GM12874 (cell line): ENCODE measurements at regions not wholly inside any gene's neighbourhood (a gene's known extent, or its start where the extent isn't known, plus 50 kb on each side); places are given as distances from the start of the nearest gene placed in this dataset.

Experiments used
- CTCF ChIP-seq: IDR thresholded peaks from 2 replicates; pipeline ENCODE4 v1.5.1; 2011; ENCODE audit warnings: low read depth, mild to moderate bottlenecking, control low read depth, low read length, moderate library complexity; ENCODE audit not compliant: insufficient read depth

- TF ChIP-seq CTCF: no peak
Measured at GRCh38 chr6:163842467-163842866, 427.9 kb downstream of the QKI start.

DNA sequence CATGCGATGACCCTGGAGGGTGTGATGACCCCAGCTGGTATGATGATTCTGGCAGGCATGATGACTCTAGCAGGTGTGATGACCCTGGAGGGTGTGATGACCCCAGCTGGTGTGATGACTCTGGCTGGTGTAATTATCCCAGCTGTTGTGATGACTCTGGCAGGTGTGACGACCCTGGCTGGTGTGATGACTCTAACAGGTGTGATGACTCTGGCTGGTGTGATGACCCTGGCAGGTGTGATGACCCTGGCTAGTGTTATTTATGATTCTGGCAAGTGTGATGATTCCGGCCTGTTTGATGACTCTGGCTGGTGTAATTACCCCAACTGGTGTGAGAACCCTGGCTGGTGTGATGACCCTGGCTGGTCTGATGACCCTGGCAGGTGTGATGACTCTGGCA, 427.2 kb downstream of the QKI start:
- TF ChIP-seq CTCF: no peak

DNA sequence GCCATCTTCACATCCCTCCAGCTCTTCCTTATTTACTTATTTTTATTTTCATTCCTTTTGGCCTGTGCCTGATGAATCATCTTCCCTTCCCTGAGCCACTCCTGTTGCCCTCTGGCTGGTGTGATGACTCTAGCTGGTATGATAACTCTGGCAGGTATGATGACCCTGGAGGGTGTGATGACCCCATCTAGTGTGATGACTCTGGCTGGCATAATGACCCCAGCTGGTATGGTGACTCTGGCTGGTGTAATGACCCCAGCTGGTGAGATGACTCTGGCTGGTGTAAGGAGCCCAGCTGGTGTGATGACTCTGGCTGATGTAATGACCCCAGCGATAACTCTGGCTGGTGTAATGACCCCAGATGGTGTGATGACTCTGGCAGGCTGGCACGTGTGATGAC, 426.8 kb downstream of the QKI start:
- no peak for TF ChIP-seq CTCF

DNA sequence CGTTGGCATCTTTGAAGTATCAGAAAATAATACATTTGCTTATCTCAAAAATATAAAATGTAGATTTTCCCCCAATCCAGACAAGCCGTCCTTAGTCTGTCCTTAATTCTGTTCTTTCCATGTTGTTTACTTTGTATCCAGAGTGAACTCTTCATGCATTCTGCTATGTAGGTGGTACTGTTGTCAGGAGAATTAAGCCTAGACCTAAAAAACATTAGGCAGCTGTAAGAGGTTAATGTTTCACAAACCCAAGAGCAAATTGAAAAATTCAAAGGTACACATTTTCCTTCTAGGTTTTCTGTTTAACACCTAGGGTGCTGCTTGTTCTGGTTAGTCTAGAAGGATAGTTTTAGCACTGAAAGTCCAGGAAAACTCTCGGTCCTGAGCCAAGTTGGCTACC, 426.4 kb downstream of the QKI start:
- TF ChIP-seq CTCF: no peak

GRCh38 chr6:163839296-163839695, 424.8 kb downstream of the QKI start:
- no peak for TF ChIP-seq CTCF

GRCh38 chr6:163837691-163838431, 423.3 kb downstream of the QKI start:
- TF ChIP-seq CTCF: no peak

- no peak for TF ChIP-seq CTCF
Measured at GRCh38 chr6:163836876-163837690, 422.6 kb downstream of the QKI start.
